NT2/D1 (cell line): ENCODE measurements at regions not wholly inside any gene's neighbourhood (a gene's known extent, or its start where the extent isn't known, plus 50 kb on each side); places are given as distances from the start of the nearest gene placed in this dataset.

Source experiments
- SUZ12 ChIP-seq: IDR thresholded peaks from 2 replicates; pipeline ENCODE4 v1.6.1; 2011; ENCODE audit not compliant: insufficient read length, insufficient read depth; ENCODE audit errors: extremely low read depth
- YY1 ChIP-seq: IDR thresholded peaks from 2 replicates; pipeline ENCODE4 v1.6.1; 2011; ENCODE audit not compliant: insufficient read length, insufficient read depth
- ZNF274 ChIP-seq: IDR thresholded peaks from 2 replicates; pipeline ENCODE4 v1.6.1; 2011; ENCODE audit warnings: mild to moderate bottlenecking, low read depth, low read length

- TF ChIP-seq YY1 (no peak), ZNF274 (no peak), SUZ12 (no peak)
Observed at GRCh38 chr1:68571454-68572235, 74.8 kb upstream of the DEPDC1 start.
